ENCODE measurements at regions not wholly inside any gene's neighbourhood (a gene's known extent, or its start where the extent isn't known, plus 50 kb on each side); places are given as distances from the start of the nearest gene placed in this dataset.

GRCh38 chr18:31246460-31246859, 71.5 kb upstream of the DSG1 start:
- no peak for TF ChIP-seq TCF12 (IDR thresholded peaks at IDR 0.05; ENCODE audit: low read depth)
- TF ChIP-seq TEAD4 (IDR thresholded peaks at IDR 0.05): no peak
- TF ChIP-seq MAX (IDR thresholded peaks at IDR 0.05): no peak
- no peak for TF ChIP-seq TAF1 (IDR thresholded peaks at IDR 0.05; ENCODE audit: low read depth)
- no peak for TF ChIP-seq REST (IDR thresholded peaks at IDR 0.05; ENCODE audit: low read depth)
- TF ChIP-seq FOXM1 (IDR thresholded peaks at IDR 0.05; ENCODE audit: borderline replicate concordance, low read depth): no peak
- no peak for TF ChIP-seq CREB1 (IDR thresholded peaks at IDR 0.05; ENCODE audit: low read depth)
- TF ChIP-seq RAD21 (IDR thresholded peaks at IDR 0.05; ENCODE audit: low read depth): no peak
- no peak for TF ChIP-seq USF1 (IDR thresholded peaks at IDR 0.05)
